Fibroblast of the conjunctiva (primary cell): ENCODE measurements at regions not wholly inside any gene's neighbourhood (a gene's known extent, or its start where the extent isn't known, plus 50 kb on each side); places are given as distances from the start of the nearest gene placed in this dataset.
A peak's percentile ranks its signal among the peaks of the same experiment; 100 is the strongest.

Experiments used
- DNase-seq: peaks from one replicate; pipeline ENCODE4 v3.0.0-alpha.2; 2010; ENCODE audit warnings: low read depth

- DNase-seq, result no peak
These were observed 1239.1 kb upstream of the TENM3 start for GRCh38 chr4:181004056-181004455.

- DNase-seq, result no peak
These were observed 1236.5 kb upstream of the TENM3 start for GRCh38 chr4:181006499-181007260.

- no peak for DNase-seq
These were observed 1235.5 kb upstream of the TENM3 start for GRCh38 chr4:181007751-181008150.

- no peak for DNase-seq
These were observed 1235.0 kb upstream of the TENM3 start for GRCh38 chr4:181008164-181008563.

GRCh38 chr4:181013162-181013561, 1230.0 kb upstream of the TENM3 start:
- DNase-seq, result no peak

GRCh38 chr4:181017038-181017437, 1226.2 kb upstream of the TENM3 start:
- DNase-seq, result no peak

GRCh38 chr4:181018472-181018871, 1224.7 kb upstream of the TENM3 start:
- DNase-seq, result no peak

GRCh38 chr4:181018913-181019312, 1224.3 kb upstream of the TENM3 start:
- DNase-seq, result no peak

- DNase-seq, result no peak
These were observed 1222.7 kb upstream of the TENM3 start for GRCh38 chr4:181020456-181020855.

- DNase-seq, result no peak
These were observed 1222.0 kb upstream of the TENM3 start for GRCh38 chr4:181021213-181021612.

GRCh38 chr4:181030135-181030921, 1212.9 kb upstream of the TENM3 start:
- peak; percentile 86 for DNase-seq

GRCh38 chr4:181030961-181031360, 1212.2 kb upstream of the TENM3 start:
- DNase-seq, result peak; percentile 80

GRCh38 chr4:181043486-181043885, 1199.7 kb upstream of the TENM3 start:
- DNase-seq, result no peak

- no peak for DNase-seq
These were observed 1196.4 kb upstream of the TENM3 start for GRCh38 chr4:181046809-181047208.

- no peak for DNase-seq
These were observed 1191.3 kb upstream of the TENM3 start for GRCh38 chr4:181051931-181052330.

GRCh38 chr4:181061787-181062186, 1181.4 kb upstream of the TENM3 start:
- DNase-seq, result no peak

- no peak for DNase-seq
These were observed 1180.0 kb upstream of the TENM3 start for GRCh38 chr4:181063212-181063611.

- DNase-seq, result peak; percentile 32
These were observed 1165.9 kb upstream of the TENM3 start for GRCh38 chr4:181077341-181077740.

GRCh38 chr4:181078196-181078595, 1165.0 kb upstream of the TENM3 start:
- DNase-seq, result peak; percentile 35

GRCh38 chr4:181083757-181084361, 1159.3 kb upstream of the TENM3 start:
- DNase-seq, result no peak

- no peak for DNase-seq
These were observed 1157.6 kb upstream of the TENM3 start for GRCh38 chr4:181085557-181085956.

- DNase-seq, result no peak
These were observed 1137.7 kb upstream of the TENM3 start for GRCh38 chr4:181105487-181105886.

- no peak for DNase-seq
These were observed 1136.8 kb upstream of the TENM3 start for GRCh38 chr4:181106398-181106797.
